ENCODE measurements at regions not wholly inside any gene's neighbourhood (a gene's known extent, or its start where the extent isn't known, plus 50 kb on each side); places are given as distances from the start of the nearest gene placed in this dataset.

- DNase-seq (ENCODE audit: low read depth), result peak; percentile 85
Observed at GRCh38 chr14:22190411-22191191, 398.4 kb downstream of the DAD1 start.

GRCh38 chr14:22189881-22190280, 399.1 kb downstream of the DAD1 start:
- TF ChIP-seq CTCF (conservative IDR thresholded peaks at IDR 0.05; ENCODE audit: low read depth, low read length), result no peak
- no peak for DNase-seq (ENCODE audit: low read depth)
- H3K4me3 ChIP-seq (ENCODE audit: low read depth, low read length), result no peak overlapping the region

More at GRCh38 chr14:22190411-22191191, 398.4 kb downstream of the DAD1 start:
- no peak for TF ChIP-seq CTCF (conservative IDR thresholded peaks at IDR 0.05; ENCODE audit: low read depth, low read length)
- H3K4me3 ChIP-seq (ENCODE audit: low read depth, low read length), result no peak overlapping the region

GRCh38 chr14:22188318-22188717, 400.7 kb downstream of the DAD1 start:
- no peak overlapping the region for H3K4me3 ChIP-seq (ENCODE audit: low read depth, low read length)
- no peak for DNase-seq (ENCODE audit: low read depth)
- TF ChIP-seq CTCF (conservative IDR thresholded peaks at IDR 0.05; ENCODE audit: low read depth, low read length), result no peak

- no peak overlapping the region for H3K4me3 ChIP-seq (ENCODE audit: low read depth, low read length)
- no peak for TF ChIP-seq CTCF (conservative IDR thresholded peaks at IDR 0.05; ENCODE audit: low read depth, low read length)
- DNase-seq (ENCODE audit: low read depth), result no peak
Observed at GRCh38 chr14:22185789-22186188, 403.2 kb downstream of the DAD1 start.

- no peak overlapping the region for H3K4me3 ChIP-seq (ENCODE audit: low read depth, low read length)
- peak; percentile 77 for DNase-seq (ENCODE audit: low read depth)
- peak; percentile 36 for TF ChIP-seq CTCF (conservative IDR thresholded peaks at IDR 0.05; ENCODE audit: low read depth, low read length)
Observed at GRCh38 chr14:22185191-22185590, 403.8 kb downstream of the DAD1 start.

- TF ChIP-seq CTCF (conservative IDR thresholded peaks at IDR 0.05; ENCODE audit: low read depth, low read length), result no peak
- DNase-seq (ENCODE audit: low read depth), result peak; percentile 11
- no peak overlapping the region for H3K4me3 ChIP-seq (ENCODE audit: low read depth, low read length)
Observed at GRCh38 chr14:22184830-22185168, 404.2 kb downstream of the DAD1 start.

Data from choroid plexus epithelial cell (primary cell).